K562 (cell line): ENCODE measurements at regions not wholly inside any gene's neighbourhood (a gene's known extent, or its start where the extent isn't known, plus 50 kb on each side); places are given as distances from the start of the nearest gene placed in this dataset.

ENCODE experiments used
- ATAC-seq: fragments of 200-7000 bp; cut with Tn5 transposase; 3 replicates; pipeline ENCODE4 v1.9.1; 2020; ENCODE audit warnings: moderate library complexity
- BruUV-seq: library from RNA; stranded (reverse); fragments of 400-500 nt; replicated peaks from 2 replicates; lab custom pipeline; 2021; lab: Mats Ljungman, UMichigan
- CTCF ChIA-PET: fragments of 300-600 bp; formaldehyde crosslinking; extraction: SDS; loops from one replicate; lab custom pipeline; 2021; ENCODE audit warnings: low intra/inter-chr PET ratio; lab: Yijun Ruan, JAX
- POLR2A ChIA-PET: fragments of 300-600, 350-650 bp; sonication (Branson Sonifier 250); formaldehyde crosslinking; extraction: SDS; loops from one replicate; lab custom pipeline; 2021; ENCODE audit warnings: antibody characterized with exemption, inconsistent platforms; lab: Yijun Ruan, JAX
- DNase-seq, 4 experiments: peaks; one replicate each; pipeline versions ENCODE4 v3.0.0 to v3.0.0-alpha.2; 2011 to 2018; ENCODE audit warnings: low spot score in 3 of 4, mixed read lengths in 3 of 4; ENCODE audit errors: extremely low read depth in 1 of 4
- FAIRE-seq: peaks from 2 replicates; lab custom pipeline; 2011; peaks lifted over from hg19 to GRCh38; lab: Jason Lieb, UNC
- H2AFZ ChIP-seq: 2 replicates; pipeline ENCODE4 v1.6.0; 2011; ENCODE audit warnings: low read depth, low read length, control low read depth, inconsistent platforms
- H3K27ac ChIP-seq: fragments of 200-600 bp; 3 replicates; pipeline ENCODE4 v1.8.0; 2011; ENCODE audit warnings: low read depth, mild to moderate bottlenecking, control low read depth, inconsistent platforms, low read length, moderate library complexity, mixed read lengths; ENCODE audit errors: extremely low read depth
- H3K27me3 ChIP-seq, 2 experiments: fragments of 300-600 bp in 1 of 2; 2 replicates in 1 of 2; 3 replicates in 1 of 2; pipeline versions ENCODE4 v1.6.0 to v1.8.0; 2011; ENCODE audit warnings: inconsistent platforms in 2 of 2, low read length in 2 of 2, mild to moderate bottlenecking in 1 of 2, mixed read lengths in 1 of 2, moderate library complexity in 1 of 2; ENCODE audit not compliant: control insufficient read depth in 2 of 2, insufficient read depth in 2 of 2
- H3K36me3 ChIP-seq: fragments of 300-600 bp; 3 replicates; pipeline ENCODE4 v1.8.0; 2011; ENCODE audit warnings: mild to moderate bottlenecking, low read length, inconsistent platforms; ENCODE audit not compliant: control insufficient read depth, insufficient read depth
- H3K4me1 ChIP-seq, 2 experiments: fragments of 200-600 bp in 1 of 2; replicated peaks in 1 of 2; 2 replicates in 1 of 2; 3 replicates in 1 of 2; pipeline versions ENCODE4 v1.5.1 to v1.8.0; 2011; ENCODE audit warnings: inconsistent platforms in 2 of 2, low read length in 2 of 2, mild to moderate bottlenecking in 1 of 2, mixed read lengths in 1 of 2, moderate library complexity in 1 of 2; ENCODE audit not compliant: control insufficient read depth in 2 of 2, insufficient read depth in 2 of 2
- H3K4me2 ChIP-seq: 2 replicates; pipeline ENCODE4 v1.6.1; 2011; ENCODE audit warnings: low read length, control low read depth, inconsistent platforms, mixed read lengths; ENCODE audit not compliant: insufficient read depth
- H3K4me3 ChIP-seq: fragments of 200-600 bp; sonication (generic), shearing (Covaris generic); 2 replicates; pipeline ENCODE4 v1.5.1; 2016; ENCODE audit warnings: control low read depth, inconsistent platforms
- H3K79me2 ChIP-seq: fragments of 200-600 bp; 3 replicates; pipeline ENCODE4 v1.8.0; 2011; ENCODE audit warnings: low read length, inconsistent platforms; ENCODE audit not compliant: control insufficient read depth, insufficient read depth
- H3K9ac ChIP-seq, 2 experiments: 2 replicates each; pipeline versions ENCODE4 v1.6.0 to v1.6.1; 2011; ENCODE audit warnings: low read depth in 2 of 2, low read length in 2 of 2, control low read depth in 1 of 2, inconsistent platforms in 1 of 2, mild to moderate bottlenecking in 1 of 2, mixed read lengths in 1 of 2; ENCODE audit not compliant: insufficient read depth in 1 of 2
- H3K9me1 ChIP-seq: one replicate; pipeline ENCODE4 v1.6.0; 2011; ENCODE audit warnings: inconsistent platforms, mild to moderate bottlenecking, low read length, moderate library complexity; ENCODE audit not compliant: control insufficient read depth, insufficient read depth
- H3K9me3 ChIP-seq: replicated peaks from 2 replicates; pipeline ENCODE4 v1.5.1; 2011; ENCODE audit warnings: low read depth, low read length, inconsistent platforms; ENCODE audit not compliant: control insufficient read depth, insufficient read depth
- H4K20me1 ChIP-seq: replicated peaks from 2 replicates; pipeline ENCODE4 v1.6.1; 2011; ENCODE audit warnings: low read length, inconsistent platforms, mixed read lengths; ENCODE audit not compliant: control insufficient read depth, insufficient read depth
- E2F3 ChIP-seq: fragments of 250-450 bp; sonication (Bioruptor Pico); IDR thresholded peaks from 2 replicates; pipeline ENCODE4 v1.4.0; 2020; ENCODE audit warnings: mild to moderate bottlenecking
- FOXJ2 ChIP-seq: fragments of 200-800 bp; sonication (Bioruptor generic); IDR thresholded peaks from 2 replicates; pipeline ENCODE4 v1.6.1; 2016; ENCODE audit warnings: missing genetic modification characterization, missing compliant biosample characterization
- IFI16 ChIP-seq: fragments of 250-450 bp; sonication (Bioruptor Pico); IDR thresholded peaks from 2 replicates; pipeline ENCODE4 v2.1.2; 2022; ENCODE audit warnings: mild to moderate bottlenecking, inconsistent platforms
- MECOM ChIP-seq: fragments of 250-450 bp; sonication (Bioruptor Pico); IDR thresholded peaks from 2 replicates; pipeline ENCODE4 v1.8.0; 2022; ENCODE audit warnings: inconsistent platforms
- MTA1 ChIP-seq: fragments of 450-650 bp; IDR thresholded peaks from 2 replicates; pipeline ENCODE4 v1.6.1; 2017; ENCODE audit warnings: borderline replicate concordance
- RFX7 ChIP-seq: fragments of 250-450 bp; sonication (Bioruptor Pico); IDR thresholded peaks from 2 replicates; pipeline ENCODE4 v1.5.1; 2021; ENCODE audit warnings: mild to moderate bottlenecking
- TRIM28 ChIP-seq: fragments of 450-650 bp; IDR thresholded peaks from 2 replicates; pipeline ENCODE4 v1.6.1; 2017
- ZNF175 ChIP-seq: fragments of 200-800 bp; sonication (Bioruptor generic); IDR thresholded peaks from 2 replicates; pipeline ENCODE4 v1.6.1; 2016; ENCODE audit warnings: low read depth, mild to moderate bottlenecking, missing genetic modification characterization, missing compliant biosample characterization
- WGBS: fragments of 100-300 bp; shearing (Covaris generic); methylation state at CpG from one replicate; pipeline ENCODE4 v1.1.6; 2016; ENCODE audit warnings: low coverage, mixed read lengths; ENCODE audit not compliant: insufficient coverage; ENCODE audit errors: missing lambda C conversion rate; 5-methylcytosine and 5-hydroxymethylcytosine counted together
- in situ Hi-C: fragments of 300-500 bp; cut with MboI; formaldehyde crosslinking; loops from 4 replicates; pipeline ENCODE4 v1.15.0; 2018; ENCODE audit warnings: inconsistent platforms, mixed read lengths
- intact Hi-C: fragments of 100-400 bp; cut with micrococcal nuclease; formaldehyde crosslinking; loops from 2 replicates; pipeline ENCODE4 v1.14.2; 2022
- TF ChIP-seq, protein P1 (sequence below): fragments of 450-650 bp; formaldehyde crosslinking; IDR thresholded peaks from 2 replicates; pipeline ENCODE4 v1.4.0; 2020; ENCODE audit warnings: mild to moderate bottlenecking, mixed read lengths
- TF ChIP-seq, protein P2 (sequence below): fragments of 250-450 bp; sonication (Bioruptor Pico); IDR thresholded peaks from 2 replicates; pipeline ENCODE4 v1.4.0; 2020
- TF ChIP-seq, protein P3 (sequence below), 2 experiments: fragments of 450-650 bp in 1 of 2; sonication (generic) in 1 of 2; formaldehyde crosslinking; conservative IDR thresholded peaks; 2 replicates each; pipeline versions ENCODE4 v1.4.0 to v1.8.1; 2020 to 2022; ENCODE audit warnings: mild to moderate bottlenecking in 1 of 2, missing genetic modification reagents in 1 of 2
- TF ChIP-seq, protein P4 (sequence below): IDR thresholded peaks from 2 replicates; pipeline ENCODE4 v1.6.1; 2014; ENCODE audit warnings: antibody characterized with exemption

DNA sequence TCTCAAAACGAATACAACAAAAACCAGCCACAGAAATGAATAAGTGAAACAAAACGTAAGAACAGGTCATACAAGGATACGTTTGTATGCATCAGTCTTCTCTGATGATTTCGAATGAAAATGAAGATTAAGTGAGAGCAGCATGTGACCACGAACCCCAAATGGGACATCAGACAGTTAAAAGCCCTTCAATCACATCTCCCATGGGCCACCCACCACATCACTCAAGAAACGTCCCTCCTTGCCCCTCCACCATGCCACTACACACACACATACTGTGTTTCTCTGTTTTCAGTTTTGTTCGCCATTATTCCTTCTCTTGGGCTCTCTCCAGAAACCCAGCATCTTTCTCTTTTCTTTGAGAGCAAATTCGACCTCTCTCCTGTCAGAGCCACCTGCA is 355.6 kb upstream of the KAZN start:
- DNase-seq, result no peak
- BruUV-seq, result no TSS peak
- Histone ChIP-seq H3K9me1 (no peaks in the 10 kb centered on the region), H3K9ac (no peak overlapping the region), H3K4me3 (no peak overlapping the region), H3K27ac (no peak overlapping the region), H3K27me3 (peaks cover 0 to 14% of the 10 kb centered on the region in 2 experiments; a peak in 3 of 5 replicates), H3K4me2 (no peak overlapping the region), H4K20me1 (no peaks in the 10 kb centered on the region), H3K79me2 (no peaks in the 10 kb centered on the region), H3K36me3 (no peaks in the 10 kb centered on the region), H3K9me3 (no peaks in the 10 kb centered on the region), H3K4me1 (no peaks in the 10 kb centered on the region), H2AFZ (no peak overlapping the region)
- FAIRE-seq, result no peak
- no peak for ATAC-seq
- intact Hi-C loops (no loop called here), in situ Hi-C loops (no loop called here)
- TF ChIP-seq ZNF175 (CRISPR knock-in tag), result no peak
- TF ChIP-seq, protein P1, sequence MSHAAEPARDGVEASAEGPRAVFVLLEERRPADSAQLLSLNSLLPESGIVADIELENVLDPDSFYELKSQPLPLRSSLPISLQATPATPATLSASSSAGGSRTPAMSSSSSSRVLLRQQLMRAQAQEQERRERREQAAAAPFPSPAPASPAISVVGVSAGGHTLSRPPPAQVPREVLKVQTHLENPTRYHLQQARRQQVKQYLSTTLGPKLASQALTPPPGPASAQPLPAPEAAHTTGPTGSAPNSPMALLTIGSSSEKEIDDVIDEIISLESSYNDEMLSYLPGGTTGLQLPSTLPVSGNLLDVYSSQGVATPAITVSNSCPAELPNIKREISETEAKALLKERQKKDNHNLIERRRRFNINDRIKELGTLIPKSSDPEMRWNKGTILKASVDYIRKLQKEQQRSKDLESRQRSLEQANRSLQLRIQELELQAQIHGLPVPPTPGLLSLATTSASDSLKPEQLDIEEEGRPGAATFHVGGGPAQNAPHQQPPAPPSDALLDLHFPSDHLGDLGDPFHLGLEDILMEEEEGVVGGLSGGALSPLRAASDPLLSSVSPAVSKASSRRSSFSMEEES, result peak; percentile 34; the same call in 1 of the 2 replicates
- ChIA-PET CTCF (no interaction called here), POLR2A (interaction anchor here (1.4 to 1.8 kb wide), 2 partner anchors 10 to 20 kb away, joined by 3 to 5 read pairs; no protein-coding TSS in a partner anchor)
- 2% methylated on average over 8 of the region's 8 CpGs for WGBS

DNA sequence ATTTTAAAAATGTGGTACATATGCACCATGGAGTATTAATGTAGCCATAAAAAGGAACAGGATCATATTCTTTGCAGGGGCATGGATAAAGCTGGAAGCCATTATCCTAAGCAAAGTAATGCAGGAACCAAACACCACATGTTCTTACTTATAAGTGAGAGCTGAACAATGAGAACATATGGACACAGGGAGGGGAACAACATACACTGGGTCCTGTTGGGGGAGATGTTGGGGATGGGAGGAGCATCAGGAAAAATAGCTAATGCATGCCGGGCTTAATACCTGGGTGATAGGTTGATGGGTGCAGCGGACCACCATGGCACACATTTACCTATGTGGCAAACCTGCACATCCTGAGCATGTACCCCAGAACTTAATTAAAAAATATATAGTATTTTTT is 352.5 kb upstream of the KAZN start:
- Histone ChIP-seq H3K4me3 (no peak overlapping the region), H3K36me3 (no peaks in the 10 kb centered on the region), H3K4me2 (no peak overlapping the region), H3K27me3 (peaks cover 0 to 9% of the 10 kb centered on the region in 2 experiments; a peak in 3 of 5 replicates), H3K27ac (no peak overlapping the region), H4K20me1 (no peaks in the 10 kb centered on the region), H2AFZ (no peak overlapping the region), H3K9me1 (no peaks in the 10 kb centered on the region), H3K9ac (no peak overlapping the region), H3K4me1 (no peaks in the 10 kb centered on the region), H3K9me3 (no peaks in the 10 kb centered on the region), H3K79me2 (no peaks in the 10 kb centered on the region)
- POLR2A ChIA-PET, result interaction anchor here (0.8 to 2.0 kb wide), 4 partner anchors 8 to 447 kb away, joined by 3 to 6 read pairs (median 4); no protein-coding TSS in a partner anchor
- intact Hi-C loops, result no loop called here
- DNase-seq (no peak), ATAC-seq (no peak), FAIRE-seq (no peak)
- BruUV-seq, result no TSS peak
- in situ Hi-C loops, result no loop called here
- WGBS, result 0% methylated on average over 2 of the region's 2 CpGs
- CTCF ChIA-PET, result no interaction called here
- no peak for TF ChIP-seq TRIM28
- no peak for TF ChIP-seq FOXJ2 (tag)
- TF ChIP-seq IFI16 (CRISPR knock-in tag), result no peak
- TF ChIP-seq, protein P2, sequence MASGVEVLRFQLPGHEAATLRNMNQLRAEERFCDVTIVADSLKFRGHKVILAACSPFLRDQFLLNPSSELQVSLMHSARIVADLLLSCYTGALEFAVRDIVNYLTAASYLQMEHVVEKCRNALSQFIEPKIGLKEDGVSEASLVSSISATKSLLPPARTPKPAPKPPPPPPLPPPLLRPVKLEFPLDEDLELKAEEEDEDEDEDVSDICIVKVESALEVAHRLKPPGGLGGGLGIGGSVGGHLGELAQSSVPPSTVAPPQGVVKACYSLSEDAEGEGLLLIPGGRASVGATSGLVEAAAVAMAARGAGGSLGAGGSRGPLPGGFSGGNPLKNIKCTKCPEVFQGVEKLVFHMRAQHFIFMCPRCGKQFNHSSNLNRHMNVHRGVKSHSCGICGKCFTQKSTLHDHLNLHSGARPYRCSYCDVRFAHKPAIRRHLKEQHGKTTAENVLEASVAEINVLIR, result no peak
- no peak for TF ChIP-seq MTA1
- no peak for TF ChIP-seq MECOM (CRISPR knock-in tag)
- no peak for TF ChIP-seq RFX7
- TF ChIP-seq, protein P3, sequence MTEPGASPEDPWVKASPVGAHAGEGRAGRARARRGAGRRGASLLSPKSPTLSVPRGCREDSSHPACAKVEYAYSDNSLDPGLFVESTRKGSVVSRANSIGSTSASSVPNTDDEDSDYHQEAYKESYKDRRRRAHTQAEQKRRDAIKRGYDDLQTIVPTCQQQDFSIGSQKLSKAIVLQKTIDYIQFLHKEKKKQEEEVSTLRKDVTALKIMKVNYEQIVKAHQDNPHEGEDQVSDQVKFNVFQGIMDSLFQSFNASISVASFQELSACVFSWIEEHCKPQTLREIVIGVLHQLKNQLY (CRISPR knock-in tag; conservative IDR thresholded peaks at IDR 0.05), result no peak
- TF ChIP-seq E2F3 (CRISPR knock-in tag), result no peak
- TF ChIP-seq, protein P4, sequence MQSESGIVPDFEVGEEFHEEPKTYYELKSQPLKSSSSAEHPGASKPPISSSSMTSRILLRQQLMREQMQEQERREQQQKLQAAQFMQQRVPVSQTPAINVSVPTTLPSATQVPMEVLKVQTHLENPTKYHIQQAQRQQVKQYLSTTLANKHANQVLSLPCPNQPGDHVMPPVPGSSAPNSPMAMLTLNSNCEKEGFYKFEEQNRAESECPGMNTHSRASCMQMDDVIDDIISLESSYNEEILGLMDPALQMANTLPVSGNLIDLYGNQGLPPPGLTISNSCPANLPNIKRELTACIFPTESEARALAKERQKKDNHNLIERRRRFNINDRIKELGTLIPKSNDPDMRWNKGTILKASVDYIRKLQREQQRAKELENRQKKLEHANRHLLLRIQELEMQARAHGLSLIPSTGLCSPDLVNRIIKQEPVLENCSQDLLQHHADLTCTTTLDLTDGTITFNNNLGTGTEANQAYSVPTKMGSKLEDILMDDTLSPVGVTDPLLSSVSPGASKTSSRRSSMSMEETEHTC, result no peak
